ENCODE measurements at regions not wholly inside any gene's neighbourhood (a gene's known extent, or its start where the extent isn't known, plus 50 kb on each side); places are given as distances from the start of the nearest gene placed in this dataset.

- POLR2A ChIA-PET (ENCODE audit: unreplicated experiment) = no interaction called here
- TF ChIP-seq RFX5 (IDR thresholded peaks at IDR 0.05; ENCODE audit: low read depth, low read length) (no peak), RCOR1 (IDR thresholded peaks at IDR 0.05; ENCODE audit: insufficient replicate concordance, low read length) (no peak), NFE2L2 (IDR thresholded peaks at IDR 0.05; ENCODE audit: low read depth, low read length) (no peak), ELK1 (IDR thresholded peaks at IDR 0.05; ENCODE audit: borderline replicate concordance, low read depth, low read length) (no peak), MAZ (IDR thresholded peaks at IDR 0.05; ENCODE audit: borderline replicate concordance, low read depth, low read length) (no peak), MXI1 (IDR thresholded peaks at IDR 0.05; ENCODE audit: borderline replicate concordance, low read depth, low read length) (no peak), USF2 (IDR thresholded peaks at IDR 0.05; ENCODE audit: low read depth, low read length) (no peak), FOS (IDR thresholded peaks at IDR 0.05; ENCODE audit: low read depth, low read length) (no peak)
- intact Hi-C loops (cut with micrococcal nuclease) (no loop called here), dilution Hi-C loops (cut with HindIII; ENCODE audit: low sequenced_read_pairs, unreplicated experiment) (no loop called here), in situ Hi-C loops (cut with MboI; ENCODE audit: low sequenced_read_pairs) (no loop called here)
- WGBS, 2 experiments (ENCODE audit: extremely low coverage in 2 of 2, insufficient read length in 1 of 2) = 29% methylated on average over 1 of the region's 5 CpGs; no CpG with 5 or more reads in 1 of the 2 experiments
- H2BK120ac ChIP-seq (ENCODE audit: low read depth, low read length) = no peak overlapping the region
- H3K4me2 ChIP-seq (ENCODE audit: low read depth, low read length) = no peak overlapping the region
- no peaks in the 10 kb centered on the region for H3K27me3 ChIP-seq (ENCODE audit: control insufficient read depth, insufficient read depth, low read length)
- H3K18ac ChIP-seq (ENCODE audit: low read depth, low read length) = no peak overlapping the region
- H2AK5ac ChIP-seq (ENCODE audit: low read depth, low read length) = no peak overlapping the region
- no peak overlapping the region for H2BK15ac ChIP-seq (ENCODE audit: low read depth, low read length)
- no peak overlapping the region for H2AK9ac ChIP-seq (replicated peaks; ENCODE audit: low read depth, low read length, poor library complexity)
- H3K4me1 ChIP-seq (ENCODE audit: control insufficient read depth, insufficient read depth, low read length) = peaks cover 4% of the 10 kb centered on the region; the same call in 1 of the 2 replicates
- no peak overlapping the region for H3K4ac ChIP-seq (ENCODE audit: low read depth, low read length)
- no peak overlapping the region for H2BK5ac ChIP-seq (ENCODE audit: low read depth, low read length, poor library complexity, severe bottlenecking)
- H3K23ac ChIP-seq (ENCODE audit: low read depth, low read length) = no peak overlapping the region
- CTCF ChIA-PET = no interaction called here
- H3K4me3 ChIP-seq (ENCODE audit: insufficient read depth, low read depth, low read length) = no peak overlapping the region
- no peaks in the 10 kb centered on the region for H3K9me1 ChIP-seq (ENCODE audit: insufficient read depth, low read length)
- no peak overlapping the region for H2BK20ac ChIP-seq (ENCODE audit: low read depth, low read length)
- H3K9me3 ChIP-seq (ENCODE audit: control insufficient read depth, insufficient read depth, low read length) = no peaks in the 10 kb centered on the region
- no peak overlapping the region for H4K8ac ChIP-seq (ENCODE audit: low read depth in 2 of 2, low read length in 2 of 2)
- H2AFZ ChIP-seq (replicated peaks; ENCODE audit: low read length, poor library complexity) = no peak overlapping the region
- no peak overlapping the region for H4K5ac ChIP-seq (ENCODE audit: low read depth, low read length)
- H3K56ac ChIP-seq (ENCODE audit: extremely low read depth, insufficient read depth, low read length) = no peak overlapping the region
- no peaks in the 10 kb centered on the region for H4K20me1 ChIP-seq (ENCODE audit: insufficient read depth, low read length)
- H3K27ac ChIP-seq (ENCODE audit: insufficient read depth, low read length) = no peak overlapping the region
- H3K79me1 ChIP-seq (ENCODE audit: low read depth in 1 of 2, low read length in 2 of 2) = no peaks in the 10 kb centered on the region
- no peak overlapping the region for H3K9ac ChIP-seq (ENCODE audit: low read depth, low read length)
- no peaks in the 10 kb centered on the region for H3K36me3 ChIP-seq (ENCODE audit: control insufficient read depth, insufficient read depth, low read length)
- H3K14ac ChIP-seq (replicated peaks; ENCODE audit: low read depth, low read length) = no peak overlapping the region
- BruUV-seq (replicated peaks) = no TSS peak
- ATAC-seq (ENCODE audit: low read depth) (no peak), DNase-seq (no peak)
- no peak overlapping the region for H4K91ac ChIP-seq (ENCODE audit: insufficient read depth, low read depth, low read length)
Observed at GRCh38 chr4:119898211-119898610, 168.4 kb downstream of the MAD2L1 start.
